Lower leg skin (tissue), 4 donors: ENCODE measurements at regions not wholly inside any gene's neighbourhood (a gene's known extent, or its start where the extent isn't known, plus 50 kb on each side); places are given as distances from the start of the nearest gene placed in this dataset.
"Not testable (repeated sequence)": the region's sequence is repeated elsewhere in the genome, so short reads cannot be mapped to it uniquely, and the experiment has no call there.

ENCODE experiments used
- DNase-seq, 2 donors: peaks; one replicate each; pipeline ENCODE4 v3.0.0-alpha.2; 2019; ENCODE audit warnings: low spot score in 2 of 2
- H3K4me3 ChIP-seq: fragments of 200-600 bp; sonication (generic); 2 replicates; pipeline ENCODE4 v1.5.1; 2017; ENCODE audit warnings: mild to moderate bottlenecking, low read depth; ENCODE audit not compliant: poor library complexity, severe bottlenecking
- CTCF ChIP-seq, 3 donors: fragments of 450-650 bp; IDR thresholded peaks; one replicate each; pipeline ENCODE4 v1.5.1; 2016; ENCODE audit warnings: antibody characterized with exemption in 3 of 3, mild to moderate bottlenecking in 3 of 3, moderate library complexity in 2 of 3
- POLR2A ChIP-seq, 2 donors: fragments of 450-650 bp; IDR thresholded peaks; one replicate each; pipeline ENCODE4 v1.6.1; 2016 to 2017; ENCODE audit warnings: antibody characterized with exemption in 2 of 2, mild to moderate bottlenecking in 1 of 2, moderate library complexity in 1 of 2
- WGBS, 2 donors: methylation state at CpG; one replicate each; pipeline ENCODE4 v1.1.5; 2018; 5-methylcytosine and 5-hydroxymethylcytosine counted together
- intact Hi-C: fragments of 100-400 bp; cut with DNase I; formaldehyde crosslinking; loops from one replicate; pipeline ENCODE4 v1.15.0; 2023; ENCODE audit warnings: low total_unique reads

GRCh38 chr10:65413001-65413400, 1512.8 kb upstream of the LRRTM3 start:
- 98 to 99% methylated on average over 2 of the region's 2 CpGs for WGBS, 2 donors
- H3K4me3 ChIP-seq: no peak overlapping the region
- no peak for TF ChIP-seq POLR2A (IDR thresholded peaks at IDR 0.05)
- no peak for TF ChIP-seq CTCF (IDR thresholded peaks at IDR 0.05)
- intact Hi-C loops: no loop called here
- no peak for DNase-seq

- DNase-seq: no peak
- TF ChIP-seq POLR2A (IDR thresholded peaks at IDR 0.05): no peak
- no peak for TF ChIP-seq CTCF (IDR thresholded peaks at IDR 0.05)
- H3K4me3 ChIP-seq: no peak overlapping the region
- intact Hi-C loops: no loop called here
Observed at GRCh38 chr10:65415318-65415717, 1510.5 kb upstream of the LRRTM3 start.

- intact Hi-C loops: no loop called here
- no peak for DNase-seq
- H3K4me3 ChIP-seq: no peak overlapping the region
- 50 to 67% methylated on average over 1 of the region's 1 CpG for WGBS, 2 donors
- TF ChIP-seq POLR2A (IDR thresholded peaks at IDR 0.05) (no peak), CTCF (IDR thresholded peaks at IDR 0.05) (no peak)
Observed at GRCh38 chr10:65416094-65416493, 1509.7 kb upstream of the LRRTM3 start.

GRCh38 chr10:65419629-65420028, 1506.2 kb upstream of the LRRTM3 start:
- intact Hi-C loops: no loop called here
- no peak overlapping the region for H3K4me3 ChIP-seq
- no peak for TF ChIP-seq POLR2A (IDR thresholded peaks at IDR 0.05)
- TF ChIP-seq CTCF (IDR thresholded peaks at IDR 0.05): no peak
- DNase-seq: no peak
- 50 to 78% methylated on average over 2 of the region's 2 CpGs for WGBS, 2 donors

- DNase-seq: no peak
- intact Hi-C loops: no loop called here
- TF ChIP-seq CTCF (IDR thresholded peaks at IDR 0.05) (no peak), POLR2A (IDR thresholded peaks at IDR 0.05) (no peak)
- H3K4me3 ChIP-seq: no peak overlapping the region
- 60 to 67% methylated on average over 1 of the region's 1 CpG for WGBS, 2 donors
Observed at GRCh38 chr10:65423043-65423442, 1502.8 kb upstream of the LRRTM3 start.

- WGBS, 2 donors: 90 to 95% methylated on average over 21 to 25 of the region's 30 CpGs
- H3K4me3 ChIP-seq, DNase-seq, intact Hi-C loops: not testable (repeated sequence)
Observed at GRCh38 chr10:65429381-65429780, 1496.5 kb upstream of the LRRTM3 start.
